ENCODE measurements at regions not wholly inside any gene's neighbourhood (a gene's known extent, or its start where the extent isn't known, plus 50 kb on each side); places are given as distances from the start of the nearest gene placed in this dataset.

DNA sequence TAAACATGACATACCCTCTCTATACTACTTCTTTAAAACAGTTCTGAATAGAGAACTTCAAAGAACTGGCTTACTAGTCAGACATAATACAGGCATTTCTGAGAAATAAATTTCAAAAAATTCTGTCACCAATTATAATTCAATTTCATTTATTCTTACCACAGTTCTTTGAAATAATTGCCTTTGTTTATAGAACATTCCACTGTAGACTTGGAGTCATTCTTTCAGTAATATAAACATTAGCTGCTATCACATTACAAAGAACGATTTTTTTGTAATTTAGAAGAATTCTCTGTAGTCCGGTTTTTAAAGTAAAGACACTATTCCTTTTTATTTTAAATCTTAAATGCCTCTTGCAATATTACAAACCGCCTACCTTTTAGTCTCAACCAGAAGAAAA lies 146.4 kb upstream of the COL11A1 start:
- intact Hi-C loops (cut with micrococcal nuclease; ENCODE audit: unreplicated experiment), result no loop called here
- CTCF ChIA-PET, result no interaction called here
- no peak for DNase-seq
- H3K4me1 Mint-ChIP-seq (ENCODE audit: low read depth, unreplicated experiment), result no peaks in the 10 kb centered on the region
- no peaks in the 10 kb centered on the region for H3K36me3 Mint-ChIP-seq (ENCODE audit: insufficient read depth, unreplicated experiment)
- no peak overlapping the region for H3K27ac Mint-ChIP-seq (ENCODE audit: unreplicated experiment)
- no peak for TF ChIP-seq CTCF (IDR thresholded peaks at IDR 0.05; ENCODE audit: unreplicated experiment)
- H3K9me3 Mint-ChIP-seq (ENCODE audit: low read depth, unreplicated experiment), result peaks cover 4% of the 10 kb centered on the region
- H3K27me3 Mint-ChIP-seq (ENCODE audit: unreplicated experiment), result no peaks in the 10 kb centered on the region
- H3K4me3 Mint-ChIP-seq (ENCODE audit: low read depth, unreplicated experiment), result no peak overlapping the region
- BruUV-seq (replicated peaks), result no TSS peak

GRCh38 chr1:103250441-103250861 lies 142.1 kb upstream of the COL11A1 start:
- intact Hi-C loops (cut with micrococcal nuclease; ENCODE audit: unreplicated experiment), result no loop called here
- no peak for DNase-seq
- no peaks in the 10 kb centered on the region for H3K4me1 Mint-ChIP-seq (ENCODE audit: low read depth, unreplicated experiment)
- TF ChIP-seq CTCF (IDR thresholded peaks at IDR 0.05; ENCODE audit: unreplicated experiment), result no peak
- H3K27me3 Mint-ChIP-seq (ENCODE audit: unreplicated experiment), result no peaks in the 10 kb centered on the region
- peaks cover 4% of the 10 kb centered on the region for H3K9me3 Mint-ChIP-seq (ENCODE audit: low read depth, unreplicated experiment)
- BruUV-seq (replicated peaks), result no TSS peak
- CTCF ChIA-PET, result no interaction called here
- H3K4me3 Mint-ChIP-seq (ENCODE audit: low read depth, unreplicated experiment), result no peak overlapping the region
- H3K27ac Mint-ChIP-seq (ENCODE audit: unreplicated experiment), result no peak overlapping the region
- no peaks in the 10 kb centered on the region for H3K36me3 Mint-ChIP-seq (ENCODE audit: insufficient read depth, unreplicated experiment)

DNA sequence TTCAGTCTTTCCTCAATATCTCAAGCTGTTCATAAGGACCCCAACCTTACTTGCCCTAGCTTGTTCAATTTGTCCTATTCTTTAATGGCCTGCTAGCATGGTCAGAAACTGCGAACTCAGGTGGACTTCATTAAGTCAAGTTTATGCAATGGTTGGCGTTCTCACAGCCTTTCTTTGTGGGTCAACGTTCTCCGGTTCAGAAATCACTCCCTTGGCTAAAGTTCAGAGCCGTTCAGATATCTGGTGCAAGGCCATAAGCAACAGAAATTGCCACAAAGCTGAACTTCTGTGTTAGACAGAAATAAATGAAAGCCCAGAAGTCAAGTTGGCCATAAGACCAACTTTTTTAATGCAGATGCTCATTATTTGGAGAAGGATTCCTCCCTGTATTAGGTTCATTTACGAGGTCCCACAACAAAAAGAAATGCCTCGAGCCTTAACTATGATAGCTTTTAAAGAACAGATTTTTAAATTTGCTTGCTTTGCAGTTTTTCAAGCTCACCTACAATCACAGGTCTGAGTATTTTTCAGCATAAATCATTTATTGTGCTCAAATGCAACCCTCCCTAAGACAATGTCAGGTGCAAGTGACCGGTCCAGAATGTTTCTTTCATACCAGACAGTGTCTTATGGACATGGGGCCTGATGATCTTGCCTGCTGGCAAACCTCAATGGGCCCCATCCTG lies 140.2 kb upstream of the COL11A1 start:
- Mint-ChIP-seq H3K4me1 (ENCODE audit: low read depth, unreplicated experiment) (no peaks in the 10 kb centered on the region), H3K27me3 (ENCODE audit: unreplicated experiment) (no peaks in the 10 kb centered on the region), H3K9me3 (ENCODE audit: low read depth, unreplicated experiment) (peaks cover 4% of the 10 kb centered on the region), H3K4me3 (ENCODE audit: low read depth, unreplicated experiment) (no peak overlapping the region), H3K36me3 (ENCODE audit: insufficient read depth, unreplicated experiment) (no peaks in the 10 kb centered on the region), H3K27ac (ENCODE audit: unreplicated experiment) (no peak overlapping the region)
- TF ChIP-seq CTCF (IDR thresholded peaks at IDR 0.05; ENCODE audit: unreplicated experiment), result no peak
- intact Hi-C loops (cut with micrococcal nuclease; ENCODE audit: unreplicated experiment), result no loop called here
- CTCF ChIA-PET, result no interaction called here
- no peak for DNase-seq
- BruUV-seq (replicated peaks), result no TSS peak

DNA sequence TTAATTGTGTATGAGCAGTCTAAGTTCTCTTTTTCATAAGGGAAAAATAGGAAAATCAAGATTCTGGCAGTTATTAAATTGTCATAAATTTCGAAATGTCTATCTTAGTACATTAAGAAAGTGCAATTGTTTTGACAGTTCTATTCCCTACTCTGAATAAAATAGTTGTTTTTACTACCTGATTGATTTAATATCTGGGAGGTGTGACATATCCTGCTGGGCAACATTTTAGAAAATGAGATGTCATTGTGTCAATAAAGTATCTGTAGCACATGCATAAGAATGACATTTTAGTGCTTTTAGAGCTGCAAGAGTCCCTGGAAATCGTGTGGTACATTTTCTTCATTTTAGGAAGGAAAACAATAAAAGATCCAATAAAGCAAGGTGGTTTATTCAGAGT lies 139.2 kb upstream of the COL11A1 start:
- H3K4me1 Mint-ChIP-seq (ENCODE audit: low read depth, unreplicated experiment), result no peaks in the 10 kb centered on the region
- intact Hi-C loops (cut with micrococcal nuclease; ENCODE audit: unreplicated experiment), result no loop called here

More for the DNA sequence above, 139.2 kb upstream of the COL11A1 start:
- BruUV-seq (replicated peaks), result no TSS peak
- no peaks in the 10 kb centered on the region for H3K36me3 Mint-ChIP-seq (ENCODE audit: insufficient read depth, unreplicated experiment)
- no peak overlapping the region for H3K4me3 Mint-ChIP-seq (ENCODE audit: low read depth, unreplicated experiment)
- DNase-seq, result no peak
- no peak overlapping the region for H3K27ac Mint-ChIP-seq (ENCODE audit: unreplicated experiment)
- H3K9me3 Mint-ChIP-seq (ENCODE audit: low read depth, unreplicated experiment), result peaks cover 4% of the 10 kb centered on the region
- CTCF ChIA-PET, result no interaction called here
- TF ChIP-seq CTCF (IDR thresholded peaks at IDR 0.05; ENCODE audit: unreplicated experiment), result no peak
- H3K27me3 Mint-ChIP-seq (ENCODE audit: unreplicated experiment), result no peaks in the 10 kb centered on the region
